ENCODE measurements at regions not wholly inside any gene's neighbourhood (a gene's known extent, or its start where the extent isn't known, plus 50 kb on each side); places are given as distances from the start of the nearest gene placed in this dataset.
A peak's percentile ranks its signal among the peaks of the same experiment; 100 is the strongest.

DNA sequence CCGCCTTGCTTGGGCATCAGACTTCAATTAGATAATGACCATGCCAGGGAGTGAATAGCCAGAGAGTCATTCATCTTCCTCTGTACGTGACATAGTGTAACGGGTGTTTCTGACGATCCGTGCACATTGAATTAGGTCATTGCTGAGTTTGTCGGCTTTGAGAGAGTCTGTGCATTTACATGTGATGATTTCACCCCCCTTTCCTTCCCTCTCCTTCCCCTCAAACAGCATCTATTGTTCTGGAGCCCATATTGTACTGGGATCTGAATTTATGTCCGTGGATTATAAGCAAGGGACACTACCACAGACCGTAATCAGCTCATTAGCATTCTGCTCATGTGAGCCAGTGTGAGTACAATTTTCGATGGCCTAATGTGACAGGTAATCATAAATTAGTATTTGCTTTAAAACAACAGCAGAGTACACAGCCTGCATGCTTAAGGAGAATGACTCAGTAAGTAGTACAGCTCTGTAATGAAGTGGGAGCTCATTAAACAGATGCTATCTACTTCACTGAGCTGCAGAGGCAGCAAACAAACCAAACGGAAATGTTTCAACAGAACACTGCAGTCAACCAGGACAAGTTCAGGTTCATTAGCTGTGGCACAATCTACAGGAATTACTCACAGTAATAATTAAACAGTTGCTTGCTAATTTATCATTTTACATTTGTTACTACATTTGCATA lies 302.1 kb downstream of the CSNK1G3 start:
- H3K4me1 ChIP-seq (ENCODE audit: insufficient read depth, low read length) = peaks cover 14% of the 10 kb centered on the region; the same call in 1 of the 2 replicates
- H3K56ac ChIP-seq (ENCODE audit: insufficient read length, low read depth, low read length) = no peak overlapping the region
- H2BK12ac ChIP-seq (ENCODE audit: insufficient read length, low read depth, low read length) = no peak overlapping the region
- H2BK5ac ChIP-seq (ENCODE audit: insufficient read length, low read length) = no peak overlapping the region
- no peak overlapping the region for H3K27ac ChIP-seq (ENCODE audit: insufficient read length, low read depth, low read length)
- H2BK20ac ChIP-seq (ENCODE audit: low read depth, low read length, poor library complexity, severe bottlenecking) = no peak overlapping the region
- H3K4me1 Mint-ChIP-seq = peaks cover 63 to 67% of the 10 kb centered on the region in 2 experiments
- H3K4me2 ChIP-seq (ENCODE audit: insufficient read depth, insufficient read length, low read length) = no peak overlapping the region
- peak overlapping the region in 2 of 3 experiments; percentile 8 to 10; a peak in 2 of 7 replicates for H3K27ac Mint-ChIP-seq
- no peaks in the 10 kb centered on the region for H3K9me3 ChIP-seq (ENCODE audit: control insufficient read depth, low read depth, low read length)
- no peak for TF ChIP-seq CTCF (conservative IDR thresholded peaks at IDR 0.05)
- no peaks in the 10 kb centered on the region for H3K36me3 Mint-ChIP-seq (ENCODE audit: insufficient read depth in 1 of 3, low read depth in 3 of 3)
- H2AK5ac ChIP-seq (ENCODE audit: insufficient read length, low read length) = no peak overlapping the region
- no peaks in the 10 kb centered on the region for H3K23me2 ChIP-seq (ENCODE audit: insufficient read length, low read depth, low read length, poor library complexity, severe bottlenecking)
- H3K9ac ChIP-seq (ENCODE audit: extremely low read depth, insufficient read length, low read length) = no peak overlapping the region
- no peaks in the 10 kb centered on the region for H3K9me3 Mint-ChIP-seq
- H3K27me3 Mint-ChIP-seq (ENCODE audit: low read depth) = no peaks in the 10 kb centered on the region
- H3T11ph ChIP-seq (ENCODE audit: low read length) = no peak overlapping the region
- no peaks in the 10 kb centered on the region for H4K20me1 ChIP-seq (ENCODE audit: control insufficient read depth, insufficient read depth, insufficient read length)
- no peak overlapping the region for H4K91ac ChIP-seq (ENCODE audit: insufficient read length, low read depth, low read length)
- H3K27me3 ChIP-seq (ENCODE audit: insufficient read depth, low read length) = no peaks in the 10 kb centered on the region
- no peak overlapping the region for H3K23ac ChIP-seq (ENCODE audit: insufficient read length, low read depth, low read length)
- no peak overlapping the region for H4K5ac ChIP-seq (ENCODE audit: insufficient read length, low read depth, low read length)
- H3K4me3 Mint-ChIP-seq = no peak overlapping the region
- no peak overlapping the region for H3K4ac ChIP-seq (ENCODE audit: low read depth, low read length)
- H3K79me2 ChIP-seq (ENCODE audit: insufficient read depth, low read length) = no peaks in the 10 kb centered on the region
- H3K18ac ChIP-seq (ENCODE audit: insufficient read length, low read depth, low read length) = no peak overlapping the region
- no CpG with 5 or more reads among the region's 10 CpGs for WGBS (ENCODE audit: extremely low coverage, insufficient read length, low lambda C conversion rate)
- H3K14ac ChIP-seq (ENCODE audit: insufficient read depth, low read length) = no peak overlapping the region
- no peak overlapping the region for H4K8ac ChIP-seq (replicated peaks; ENCODE audit: insufficient read length, low read depth, low read length)
- DNase-seq = no peak
- no peak overlapping the region for H2BK15ac ChIP-seq (ENCODE audit: low read depth, low read length)
- H2BK120ac ChIP-seq (ENCODE audit: low read depth, low read length, poor library complexity, severe bottlenecking) = no peak overlapping the region
- H3K79me1 ChIP-seq (ENCODE audit: insufficient read depth, low read depth, low read length, poor library complexity, severe bottlenecking) = no peaks in the 10 kb centered on the region
- no peak overlapping the region for H2AFZ ChIP-seq (ENCODE audit: low read length)
